Activated naive CD4-positive, alpha-beta T cell treated with anti-CD3 and anti-CD28 coated beads, Interleukin-2, amount 10 ng/mL, durations not matched to agents 7 days and 5 days (primary cell): ENCODE measurements at regions not wholly inside any gene's neighbourhood (a gene's known extent, or its start where the extent isn't known, plus 50 kb on each side); places are given as distances from the start of the nearest gene placed in this dataset.
"Not testable (repeated sequence)": the region's sequence is repeated elsewhere in the genome, so short reads cannot be mapped to it uniquely, and the experiment has no call there.

Experiments used
- CTCF ChIA-PET: fragments of 350-600 bp; sonication (Branson Sonifier 250); formaldehyde crosslinking; loops from one replicate; lab custom pipeline; 2021; ENCODE audit warnings: antibody characterized with exemption; lab: Charles Lee
- DNase-seq: peaks from one replicate; pipeline ENCODE4 v3.0.0-alpha.2; 2020
- H3K27ac Mint-ChIP-seq: one replicate; pipeline ENCODE4 v1.8.0; 2021; ENCODE audit warnings: mild to moderate bottlenecking, moderate library complexity, mixed read lengths
- H3K27me3 Mint-ChIP-seq: one replicate; pipeline ENCODE4 v1.8.0; 2021; ENCODE audit warnings: mild to moderate bottlenecking, mixed read lengths
- H3K36me3 Mint-ChIP-seq: one replicate; pipeline ENCODE4 v1.8.0; 2021; ENCODE audit warnings: mixed read lengths
- H3K4me1 Mint-ChIP-seq: one replicate; pipeline ENCODE4 v1.8.0; 2021; ENCODE audit warnings: mixed read lengths
- H3K4me3 Mint-ChIP-seq: one replicate; pipeline ENCODE4 v1.8.0; 2021; ENCODE audit warnings: mild to moderate bottlenecking, moderate library complexity, mixed read lengths
- H3K9me3 Mint-ChIP-seq: one replicate; pipeline ENCODE4 v1.8.0; 2021; ENCODE audit warnings: mixed read lengths

DNA sequence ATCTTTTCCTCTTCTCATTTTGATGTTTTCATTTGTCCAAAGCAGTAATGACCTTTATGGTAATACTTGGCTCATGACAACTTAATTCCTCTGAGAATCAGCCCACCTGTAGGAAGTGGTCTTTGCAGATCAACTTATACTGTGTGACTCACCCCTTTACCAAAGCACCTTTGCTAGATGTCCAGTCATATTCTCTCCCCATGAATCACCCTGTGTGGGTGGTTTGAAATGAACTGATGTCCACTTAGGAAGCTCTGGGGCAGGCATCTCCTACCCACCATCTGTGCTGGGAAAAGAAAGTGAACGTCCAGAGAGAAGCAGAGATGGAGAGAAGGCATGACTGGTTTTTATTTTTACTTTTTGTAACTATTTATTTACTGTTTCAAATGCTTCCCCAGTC, 410.3 kb downstream of the KIF20B start:
- no peaks in the 10 kb centered on the region for H3K9me3 Mint-ChIP-seq
- H3K4me3 Mint-ChIP-seq, result no peak overlapping the region
- no peak for DNase-seq
- no peaks in the 10 kb centered on the region for H3K4me1 Mint-ChIP-seq
- CTCF ChIA-PET, result no interaction called here
- no peaks in the 10 kb centered on the region for H3K27me3 Mint-ChIP-seq
- no peaks in the 10 kb centered on the region for H3K36me3 Mint-ChIP-seq
- H3K27ac Mint-ChIP-seq, result no peak overlapping the region

DNA sequence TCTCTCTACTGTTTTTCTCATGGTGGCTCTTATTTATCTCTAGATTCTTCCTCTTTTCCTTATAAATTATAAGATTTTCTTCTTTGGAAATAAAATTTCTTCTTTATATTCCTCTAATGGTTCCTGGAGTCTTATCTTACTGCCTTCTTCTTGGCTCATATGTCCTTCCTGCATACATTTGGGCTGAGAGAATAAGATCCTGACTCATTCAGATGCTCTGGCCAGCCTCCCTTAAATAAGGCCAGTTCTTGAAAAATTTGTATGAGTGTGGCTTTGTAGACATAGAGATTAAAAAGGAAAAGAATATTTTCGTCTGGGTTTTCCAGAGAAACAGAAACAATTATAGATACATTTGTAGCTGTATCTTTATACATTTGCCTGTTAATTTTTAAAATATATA, 411.3 kb downstream of the KIF20B start:
- H3K4me3 Mint-ChIP-seq, result no peak overlapping the region
- no peaks in the 10 kb centered on the region for H3K27me3 Mint-ChIP-seq
- no peak overlapping the region for H3K27ac Mint-ChIP-seq
- no peaks in the 10 kb centered on the region for H3K9me3 Mint-ChIP-seq
- CTCF ChIA-PET, result no interaction called here
- H3K36me3 Mint-ChIP-seq, result no peaks in the 10 kb centered on the region
- DNase-seq, result no peak
- H3K4me1 Mint-ChIP-seq, result no peaks in the 10 kb centered on the region

- H3K4me3 Mint-ChIP-seq, H3K4me1 Mint-ChIP-seq, H3K9me3 Mint-ChIP-seq, H3K27me3 Mint-ChIP-seq, H3K36me3 Mint-ChIP-seq, H3K27ac Mint-ChIP-seq, DNase-seq, CTCF ChIA-PET: not testable (repeated sequence)
These were observed 417.2 kb downstream of the KIF20B start for GRCh38 chr10:90118567-90118966.

GRCh38 chr10:90119631-90120280, 418.4 kb downstream of the KIF20B start:
- H3K27me3 Mint-ChIP-seq, DNase-seq, CTCF ChIA-PET, H3K9me3 Mint-ChIP-seq, H3K27ac Mint-ChIP-seq, H3K4me1 Mint-ChIP-seq, H3K4me3 Mint-ChIP-seq, H3K36me3 Mint-ChIP-seq: not testable (repeated sequence)

DNA sequence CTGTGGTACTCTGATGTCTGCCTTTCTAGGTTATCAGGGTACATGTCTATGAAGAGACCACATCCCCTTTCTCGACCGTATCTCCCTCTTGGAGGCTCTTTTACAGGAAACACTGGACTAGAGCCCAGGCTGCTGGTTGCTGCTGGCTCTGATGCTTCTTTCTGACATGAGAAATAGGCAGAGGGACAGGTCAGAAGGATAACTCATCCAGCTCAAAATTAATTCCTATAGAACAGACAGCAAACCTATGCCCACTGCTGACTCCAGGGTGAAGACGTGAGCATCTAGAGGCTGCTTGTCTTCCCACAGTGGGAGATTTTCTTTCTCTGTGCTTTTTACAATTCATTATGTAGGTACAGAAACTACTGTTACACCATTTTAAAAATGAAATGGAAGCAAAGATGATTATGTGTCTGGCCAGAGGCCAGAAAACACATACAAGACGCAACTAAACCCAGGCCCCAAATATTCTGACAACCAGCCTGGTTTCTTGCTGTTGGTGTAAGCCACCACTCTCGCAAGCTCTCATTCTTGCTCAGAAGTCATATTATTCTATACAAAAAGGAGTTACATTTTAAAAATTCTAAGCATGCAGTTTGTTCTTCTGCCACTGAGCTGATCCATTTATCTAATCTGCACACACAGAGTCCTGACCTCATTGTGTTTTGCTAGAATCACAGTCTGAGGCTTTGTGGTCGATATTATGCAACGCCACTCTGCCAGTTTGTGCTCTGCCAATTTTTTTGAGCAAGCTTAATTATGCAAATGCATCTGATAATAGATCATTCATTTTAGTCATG, 424.3 kb downstream of the KIF20B start:
- Mint-ChIP-seq H3K36me3 (no peaks in the 10 kb centered on the region), H3K27ac (no peak overlapping the region), H3K27me3 (no peaks in the 10 kb centered on the region), H3K4me1 (no peaks in the 10 kb centered on the region), H3K4me3 (no peak overlapping the region), H3K9me3 (no peaks in the 10 kb centered on the region)
- CTCF ChIA-PET, result no interaction called here
- no peak for DNase-seq

DNA sequence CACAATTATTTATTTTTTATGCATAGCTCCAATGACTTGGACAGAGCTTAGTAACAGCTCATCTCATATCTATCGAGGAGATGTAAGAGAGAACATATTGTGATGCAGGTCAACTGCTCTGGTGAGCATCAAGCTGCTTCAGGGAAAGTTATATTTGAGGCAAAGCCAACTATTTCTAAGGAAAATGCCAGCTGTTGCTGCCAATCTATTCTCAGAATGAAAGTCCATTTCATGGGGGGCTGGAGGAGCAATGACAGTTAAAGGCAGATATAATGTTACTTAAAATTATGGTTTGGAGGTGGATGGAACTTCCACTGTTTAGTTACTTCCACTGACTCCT, 424.8 kb downstream of the KIF20B start:
- no peaks in the 10 kb centered on the region for H3K27me3 Mint-ChIP-seq
- no peaks in the 10 kb centered on the region for H3K36me3 Mint-ChIP-seq
- no peaks in the 10 kb centered on the region for H3K9me3 Mint-ChIP-seq
- CTCF ChIA-PET, result no interaction called here
- no peak overlapping the region for H3K27ac Mint-ChIP-seq
- H3K4me3 Mint-ChIP-seq, result no peak overlapping the region
- no peaks in the 10 kb centered on the region for H3K4me1 Mint-ChIP-seq
- DNase-seq, result no peak

GRCh38 chr10:90130321-90131086, 429.1 kb downstream of the KIF20B start:
- DNase-seq, result no peak
- Mint-ChIP-seq H3K4me3 (no peak overlapping the region), H3K9me3 (peaks cover 14% of the 10 kb centered on the region), H3K4me1 (no peaks in the 10 kb centered on the region), H3K36me3 (no peaks in the 10 kb centered on the region), H3K27ac (no peak overlapping the region), H3K27me3 (no peaks in the 10 kb centered on the region)
- CTCF ChIA-PET, result no interaction called here

DNA sequence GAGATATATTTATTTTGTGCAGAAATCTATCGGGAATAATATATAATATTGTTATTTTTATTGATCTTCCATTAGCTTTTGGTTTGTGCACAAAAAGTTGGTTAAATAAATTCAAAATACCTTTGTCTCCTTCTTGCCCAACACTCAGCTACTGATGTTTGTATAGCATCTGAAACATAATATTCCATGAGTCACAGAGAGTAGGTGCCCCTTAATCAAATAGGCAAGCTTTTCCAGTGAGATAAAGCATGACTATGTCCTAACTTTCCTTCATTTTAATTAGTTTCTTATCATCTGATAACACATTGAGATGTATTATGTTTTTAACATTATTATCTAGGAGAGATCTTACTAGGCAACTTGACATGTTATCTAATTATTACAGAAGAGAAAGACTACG, 432.2 kb downstream of the KIF20B start:
- no peaks in the 10 kb centered on the region for H3K27me3 Mint-ChIP-seq
- peaks cover 1% of the 10 kb centered on the region for H3K36me3 Mint-ChIP-seq
- no peak for DNase-seq
- CTCF ChIA-PET, result no interaction called here
- H3K27ac Mint-ChIP-seq, result no peak overlapping the region
- no peak overlapping the region for H3K4me3 Mint-ChIP-seq
- H3K4me1 Mint-ChIP-seq, result no peaks in the 10 kb centered on the region
- H3K9me3 Mint-ChIP-seq, result peaks cover 36% of the 10 kb centered on the region

DNA sequence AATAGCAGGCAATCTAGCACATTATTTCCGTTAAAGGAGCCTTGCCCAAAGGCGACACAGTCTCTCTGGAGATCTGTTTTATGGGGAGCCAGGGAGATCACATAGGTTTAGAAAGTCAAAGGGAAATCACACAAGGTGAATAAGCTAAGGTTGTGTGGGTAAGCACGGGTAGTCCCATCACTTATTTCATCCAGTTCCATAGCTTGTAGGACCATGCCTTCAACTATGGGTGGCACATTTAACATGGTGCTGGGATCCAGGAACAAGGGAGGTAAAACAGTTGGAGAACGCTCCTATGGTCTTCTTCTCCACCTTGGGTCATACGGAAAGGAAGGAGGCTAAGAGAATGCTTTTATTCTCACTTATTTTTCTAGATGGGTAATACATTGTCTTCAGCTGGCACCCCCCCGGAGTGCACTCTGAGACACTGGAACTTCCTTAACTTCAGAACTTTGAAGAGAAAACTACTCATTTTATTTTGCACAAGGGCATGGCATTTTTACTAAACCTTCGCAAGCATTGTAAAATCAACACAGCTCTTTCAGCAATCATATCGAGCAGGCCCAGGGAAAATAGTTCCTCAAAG, 435.4 kb downstream of the KIF20B start:
- H3K27me3 Mint-ChIP-seq, result no peaks in the 10 kb centered on the region
- CTCF ChIA-PET, result no interaction called here
- no peak overlapping the region for H3K27ac Mint-ChIP-seq
- H3K36me3 Mint-ChIP-seq, result peaks cover 1% of the 10 kb centered on the region
- H3K9me3 Mint-ChIP-seq, result peaks cover 37% of the 10 kb centered on the region
- no peaks in the 10 kb centered on the region for H3K4me1 Mint-ChIP-seq
- H3K4me3 Mint-ChIP-seq, result no peak overlapping the region
- no peak for DNase-seq

DNA sequence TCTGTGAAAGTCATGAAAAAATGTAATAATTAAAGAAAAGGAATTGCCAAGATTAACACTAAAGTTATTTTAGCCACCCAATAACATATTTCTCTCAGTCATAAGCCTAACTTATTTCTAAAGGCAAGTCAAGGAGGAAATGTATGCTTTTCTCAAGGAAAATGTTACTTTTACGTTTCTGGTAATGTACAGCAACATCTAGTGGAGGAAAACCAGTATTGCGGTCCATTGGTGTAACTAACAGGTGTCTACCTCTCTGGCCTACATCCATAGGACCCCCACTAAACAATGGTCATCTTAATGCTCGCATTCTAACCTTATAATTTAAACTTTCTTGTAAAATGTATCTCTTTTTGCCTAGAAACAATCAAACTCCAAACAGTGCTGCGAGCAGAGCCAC, 437.5 kb downstream of the KIF20B start:
- H3K4me1 Mint-ChIP-seq, result no peaks in the 10 kb centered on the region
- no peaks in the 10 kb centered on the region for H3K27me3 Mint-ChIP-seq
- peaks cover 1% of the 10 kb centered on the region for H3K36me3 Mint-ChIP-seq
- no peak overlapping the region for H3K27ac Mint-ChIP-seq
- no peak for DNase-seq
- CTCF ChIA-PET, result interaction anchor here (1.7 kb wide), 1 partner anchor 345 kb away, joined by 5 read pairs; no protein-coding TSS in a partner anchor
- H3K4me3 Mint-ChIP-seq, result no peak overlapping the region
- H3K9me3 Mint-ChIP-seq, result peaks cover 29% of the 10 kb centered on the region

GRCh38 chr10:90141791-90142190, 440.4 kb downstream of the KIF20B start:
- H3K4me3 Mint-ChIP-seq, result no peak overlapping the region
- DNase-seq, result no peak

DNA sequence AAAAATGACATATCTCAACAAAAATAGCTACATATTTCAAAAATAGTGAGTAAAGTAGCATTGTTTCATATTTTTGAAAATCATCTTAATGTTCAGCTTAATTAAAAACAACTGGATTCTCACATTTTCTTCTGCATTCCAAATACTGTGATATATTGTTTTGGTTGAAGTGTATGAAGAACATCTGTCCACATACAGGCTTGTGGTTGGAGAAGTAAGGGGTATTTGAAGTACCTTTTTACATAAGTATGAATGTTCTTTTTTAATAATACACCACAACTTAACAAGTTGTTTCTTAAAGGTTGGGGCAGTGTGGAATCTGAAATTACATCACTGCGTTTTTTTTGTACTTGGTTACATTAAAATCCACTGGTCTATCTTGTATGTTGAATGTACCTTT, 442.5 kb downstream of the KIF20B start:
- Mint-ChIP-seq H3K27ac (no peak overlapping the region), H3K9me3 (peaks cover 2% of the 10 kb centered on the region), H3K4me1 (no peaks in the 10 kb centered on the region), H3K27me3 (no peaks in the 10 kb centered on the region), H3K4me3 (no peak overlapping the region), H3K36me3 (no peaks in the 10 kb centered on the region)
- DNase-seq, result no peak
- CTCF ChIA-PET, result no interaction called here

More at GRCh38 chr10:90141791-90142190, 440.4 kb downstream of the KIF20B start:
- H3K27ac Mint-ChIP-seq, result no peak overlapping the region
- H3K27me3 Mint-ChIP-seq, result no peaks in the 10 kb centered on the region
- no peaks in the 10 kb centered on the region for H3K4me1 Mint-ChIP-seq
- CTCF ChIA-PET, result no interaction called here
- H3K36me3 Mint-ChIP-seq, result no peaks in the 10 kb centered on the region
- H3K9me3 Mint-ChIP-seq, result peaks cover 11% of the 10 kb centered on the region

DNA sequence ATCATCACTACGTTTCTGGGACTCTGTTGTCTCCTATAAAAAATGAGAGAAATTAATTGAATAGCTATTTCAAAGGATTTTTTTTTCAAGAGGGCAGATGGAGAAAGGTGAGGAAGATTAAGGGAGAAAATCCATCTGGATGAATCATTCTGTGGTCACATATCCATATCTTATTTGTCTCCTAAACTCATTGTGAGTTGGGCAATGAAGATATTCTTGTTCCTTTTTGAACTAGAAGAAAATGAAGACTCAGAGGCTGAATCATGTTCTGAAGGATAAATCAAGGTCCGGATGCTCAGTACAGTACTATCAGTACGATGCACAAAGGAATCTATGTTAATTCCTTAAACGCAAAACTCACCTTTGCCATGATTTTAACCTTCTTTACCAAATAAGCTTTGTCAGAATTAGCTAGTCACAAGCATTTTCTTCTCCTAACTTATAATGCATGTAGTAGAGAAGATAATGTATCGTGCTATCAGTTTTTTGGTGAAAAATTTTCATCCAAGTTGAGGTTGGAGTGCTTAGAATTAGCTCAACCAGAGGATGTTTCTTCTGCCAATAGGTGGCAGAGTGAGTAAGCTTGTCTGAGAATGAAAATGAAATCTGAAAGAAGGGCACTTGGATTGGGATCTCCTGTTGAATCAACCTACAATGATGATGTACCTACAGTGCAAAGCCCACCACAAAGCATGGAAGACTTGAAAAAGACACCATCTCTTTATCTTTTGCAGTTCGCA, 446.9 kb downstream of the KIF20B start:
- no peaks in the 10 kb centered on the region for H3K36me3 Mint-ChIP-seq
- no peak for DNase-seq
- H3K27me3 Mint-ChIP-seq, result no peaks in the 10 kb centered on the region
- CTCF ChIA-PET, result interaction anchor here (0.8 to 1.0 kb wide), 2 partner anchors 713 to 715 kb away, joined by 3 read pairs; no protein-coding TSS in a partner anchor
- H3K9me3 Mint-ChIP-seq, result no peaks in the 10 kb centered on the region
- no peak overlapping the region for H3K27ac Mint-ChIP-seq
- no peak overlapping the region for H3K4me3 Mint-ChIP-seq
- H3K4me1 Mint-ChIP-seq, result no peaks in the 10 kb centered on the region

- no peak overlapping the region for H3K27ac Mint-ChIP-seq
- no peak for DNase-seq
- H3K9me3 Mint-ChIP-seq, result no peaks in the 10 kb centered on the region
- H3K4me1 Mint-ChIP-seq, result no peaks in the 10 kb centered on the region
- H3K4me3 Mint-ChIP-seq, result no peak overlapping the region
- CTCF ChIA-PET, result no interaction called here
- H3K36me3 Mint-ChIP-seq, result no peaks in the 10 kb centered on the region
- no peaks in the 10 kb centered on the region for H3K27me3 Mint-ChIP-seq
These were observed 448.2 kb downstream of the KIF20B start for GRCh38 chr10:90149563-90149962.
